Vagina (tissue), 2 donors: ENCODE measurements at regions not wholly inside any gene's neighbourhood (a gene's known extent, or its start where the extent isn't known, plus 50 kb on each side); places are given as distances from the start of the nearest gene placed in this dataset.
A peak's percentile ranks its signal among the peaks of the same experiment; 100 is the strongest.

Source experiments
- DNase-seq, 2 donors: peaks; one replicate each; pipeline ENCODE4 v3.0.0-alpha.2; 2017; ENCODE audit errors: extremely low spot score in 2 of 2
- H3K27ac ChIP-seq: fragments of 200-600 bp; sonication (generic); one replicate; pipeline ENCODE4 v1.5.1; 2019
- H3K27me3 ChIP-seq: fragments of 200-600 bp; sonication (generic); one replicate; pipeline ENCODE4 v1.5.1; 2019
- H3K36me3 ChIP-seq, 2 donors: fragments of 200-600 bp; sonication (generic); one replicate each; pipeline ENCODE4 v1.5.1; 2017 to 2019
- H3K4me1 ChIP-seq: fragments of 200-600 bp; sonication (generic); one replicate; pipeline ENCODE4 v1.5.1; 2019
- H3K4me3 ChIP-seq, 2 donors: fragments of 200-600 bp; sonication (generic); 1 replicate in 1 of 2; 2 replicates in 1 of 2; pipeline ENCODE4 v1.5.1; 2016 to 2019
- H3K9me3 ChIP-seq: fragments of 200-600 bp; sonication (generic); one replicate; pipeline ENCODE4 v1.5.1; 2019
- CTCF ChIP-seq, 3 experiments: fragments of 450-650 bp in 2 of 3; fragments of 200-600 bp in 1 of 3; sonication (generic) in 1 of 3; IDR thresholded peaks; one replicate each; pipeline ENCODE4 v1.5.1; 2017 to 2019; ENCODE audit warnings: antibody characterized with exemption in 3 of 3, mild to moderate bottlenecking in 2 of 3, moderate library complexity in 2 of 3
- POLR2A ChIP-seq, 2 donors: fragments of 450-650 bp; IDR thresholded peaks; one replicate each; pipeline ENCODE4 v1.6.1; 2017; ENCODE audit warnings: antibody characterized with exemption in 2 of 2, mild to moderate bottlenecking in 2 of 2, moderate library complexity in 2 of 2
- POLR2AphosphoS5 ChIP-seq, 2 donors: sonication (generic); formaldehyde crosslinking; IDR thresholded peaks; one replicate each; pipeline ENCODE4 v1.9.0; 2017; ENCODE audit warnings: antibody characterized with exemption in 2 of 2, mild to moderate bottlenecking in 2 of 2, low read depth in 1 of 2; ENCODE audit not compliant: insufficient read depth in 1 of 2
- intact Hi-C: fragments of 100-400 bp; cut with DNase I; formaldehyde crosslinking; loops from one replicate; pipeline ENCODE4 v1.15.1; 2023

DNA sequence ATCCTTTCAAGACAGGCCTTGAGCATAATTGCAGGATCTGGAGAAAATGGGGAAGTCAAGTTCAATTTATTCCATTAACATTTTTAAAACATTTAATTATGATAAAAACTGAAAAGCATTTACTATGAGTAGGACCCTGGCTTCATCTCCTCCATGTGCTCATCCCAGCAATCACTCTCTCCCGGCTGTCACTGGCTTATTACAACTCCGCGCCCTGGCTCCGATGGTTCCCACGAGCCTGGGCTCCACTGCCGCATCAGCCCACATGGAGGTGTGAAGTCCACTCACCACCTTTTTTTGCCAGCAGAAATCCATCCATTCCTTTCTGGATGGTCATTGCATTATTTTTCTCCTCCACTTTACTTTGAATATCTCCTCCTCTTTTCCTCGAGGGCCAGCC lies 194.4 kb downstream of the EMP1 start:
- TF ChIP-seq POLR2A (IDR thresholded peaks at IDR 0.05) (no peak), POLR2AphosphoS5 (IDR thresholded peaks at IDR 0.05; ENCODE audit: insufficient read depth in 1 of 2, low read depth in 1 of 2) (no peak), CTCF (IDR thresholded peaks at IDR 0.05) (no peak)
- Histone ChIP-seq H3K27ac (no peak overlapping the region), H3K27me3 (no peaks in the 10 kb centered on the region), H3K4me1 (peaks cover 8% of the 10 kb centered on the region), H3K36me3 (no peaks in the 10 kb centered on the region), H3K9me3 (no peaks in the 10 kb centered on the region), H3K4me3 (no peak overlapping the region)
- intact Hi-C loops: no loop called here
- DNase-seq: peak in 1 of 2 donors; percentile 40

- Histone ChIP-seq H3K4me3 (no peak overlapping the region), H3K36me3 (no peaks in the 10 kb centered on the region), H3K27me3 (no peaks in the 10 kb centered on the region), H3K9me3 (no peaks in the 10 kb centered on the region), H3K4me1 (peaks cover 8% of the 10 kb centered on the region), H3K27ac (no peak overlapping the region)
- intact Hi-C loops: no loop called here
- DNase-seq: peak in 1 of 2 donors; percentile 85
- TF ChIP-seq POLR2AphosphoS5 (IDR thresholded peaks at IDR 0.05; ENCODE audit: insufficient read depth in 1 of 2, low read depth in 1 of 2): peak in 1 of 2 donors; percentile 65
- TF ChIP-seq CTCF (IDR thresholded peaks at IDR 0.05): no peak
- TF ChIP-seq POLR2A (IDR thresholded peaks at IDR 0.05): no peak
Observed at GRCh38 chr12:13390381-13390861, 193.9 kb downstream of the EMP1 start.

- H3K36me3 ChIP-seq: no peaks in the 10 kb centered on the region
- no peaks in the 10 kb centered on the region for H3K27me3 ChIP-seq
- no peaks in the 10 kb centered on the region for H3K9me3 ChIP-seq
- TF ChIP-seq CTCF (IDR thresholded peaks at IDR 0.05) (no peak), POLR2AphosphoS5 (IDR thresholded peaks at IDR 0.05; ENCODE audit: insufficient read depth in 1 of 2, low read depth in 1 of 2) (no peak), POLR2A (IDR thresholded peaks at IDR 0.05) (no peak)
- no peak overlapping the region for H3K4me3 ChIP-seq
- peaks cover 8% of the 10 kb centered on the region for H3K4me1 ChIP-seq
- intact Hi-C loops: no loop called here
- no peak for DNase-seq
- no peak overlapping the region for H3K27ac ChIP-seq
Observed at GRCh38 chr12:13387101-13387500, 190.6 kb downstream of the EMP1 start.

DNA sequence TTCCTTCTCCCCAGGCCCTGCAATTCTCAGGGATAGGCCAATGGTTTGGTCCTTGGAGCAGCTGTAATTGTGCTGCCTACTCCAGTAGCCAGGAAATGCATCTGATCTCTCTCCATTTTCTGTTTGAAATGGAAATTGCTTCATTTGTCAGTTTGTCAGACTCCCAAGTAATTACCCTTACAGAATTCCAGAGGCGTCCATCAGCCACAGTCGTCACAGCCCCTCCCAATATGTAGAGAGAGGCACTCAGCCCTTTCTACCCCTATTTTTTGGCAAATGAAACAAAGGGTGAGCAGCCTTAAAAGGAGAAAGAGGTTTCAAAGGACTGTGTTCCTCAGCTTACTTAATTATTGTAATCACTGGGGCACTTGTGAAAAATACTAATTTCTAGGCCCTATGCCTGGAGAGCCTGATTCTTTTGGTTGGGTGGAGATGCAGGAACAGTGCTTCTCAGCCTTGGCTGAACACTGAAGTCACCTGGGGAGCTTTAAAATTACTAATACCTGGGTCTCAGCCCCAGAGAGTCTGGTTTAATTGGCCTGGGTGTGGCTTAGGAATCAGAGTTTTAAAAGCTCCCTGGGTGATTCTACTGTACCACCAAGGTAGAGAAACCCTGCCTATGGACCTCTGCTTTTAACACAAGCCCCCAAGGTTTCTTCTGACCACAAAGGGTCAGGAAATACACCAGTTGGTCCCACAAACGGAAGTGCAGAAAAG lies 190.0 kb downstream of the EMP1 start:
- Histone ChIP-seq H3K36me3 (no peaks in the 10 kb centered on the region), H3K4me1 (peaks cover 8% of the 10 kb centered on the region), H3K4me3 (no peak overlapping the region), H3K27me3 (no peaks in the 10 kb centered on the region), H3K27ac (no peak overlapping the region), H3K9me3 (no peaks in the 10 kb centered on the region)
- DNase-seq: no peak
- intact Hi-C loops: no loop called here
- TF ChIP-seq CTCF (IDR thresholded peaks at IDR 0.05) (no peak), POLR2A (IDR thresholded peaks at IDR 0.05) (no peak), POLR2AphosphoS5 (IDR thresholded peaks at IDR 0.05; ENCODE audit: insufficient read depth in 1 of 2, low read depth in 1 of 2) (no peak)

GRCh38 chr12:13383379-13383778 lies 186.9 kb downstream of the EMP1 start:
- Histone ChIP-seq H3K4me1 (no peaks in the 10 kb centered on the region), H3K27ac (no peak overlapping the region), H3K36me3 (no peaks in the 10 kb centered on the region), H3K4me3 (no peak overlapping the region), H3K27me3 (no peaks in the 10 kb centered on the region), H3K9me3 (no peaks in the 10 kb centered on the region)
- peak in 1 of 2 donors; percentile 55 for DNase-seq
- intact Hi-C loops: no loop called here
- TF ChIP-seq CTCF (IDR thresholded peaks at IDR 0.05) (no peak), POLR2A (IDR thresholded peaks at IDR 0.05) (no peak), POLR2AphosphoS5 (IDR thresholded peaks at IDR 0.05; ENCODE audit: insufficient read depth in 1 of 2, low read depth in 1 of 2) (no peak)
